ENCODE measurements at regions not wholly inside any gene's neighbourhood (a gene's known extent, or its start where the extent isn't known, plus 50 kb on each side); places are given as distances from the start of the nearest gene placed in this dataset.

DNA sequence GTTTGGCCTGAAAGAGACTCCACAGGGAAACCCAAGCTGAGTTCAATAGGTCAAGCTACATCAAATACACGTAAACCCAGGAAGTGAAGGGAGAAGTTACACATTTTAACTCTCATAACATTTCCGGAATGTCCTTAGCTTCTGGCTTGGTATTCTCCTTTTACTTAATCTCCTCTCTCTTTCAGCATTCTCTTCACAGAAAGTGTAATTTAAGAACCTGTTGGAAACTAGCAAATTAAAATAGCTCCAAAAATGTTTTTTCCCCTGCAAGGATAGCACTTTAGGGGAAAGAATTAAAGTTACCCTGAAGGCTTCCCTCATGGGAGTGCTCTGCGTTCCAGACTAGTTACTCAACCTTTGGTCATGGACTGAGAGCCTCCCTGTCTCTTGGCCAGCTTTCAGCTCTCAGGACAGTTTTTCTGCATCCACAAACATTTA lies 292.7 kb upstream of the TARS1 start:
- no peaks in the 10 kb centered on the region for H3K27me3 Mint-ChIP-seq

DNA sequence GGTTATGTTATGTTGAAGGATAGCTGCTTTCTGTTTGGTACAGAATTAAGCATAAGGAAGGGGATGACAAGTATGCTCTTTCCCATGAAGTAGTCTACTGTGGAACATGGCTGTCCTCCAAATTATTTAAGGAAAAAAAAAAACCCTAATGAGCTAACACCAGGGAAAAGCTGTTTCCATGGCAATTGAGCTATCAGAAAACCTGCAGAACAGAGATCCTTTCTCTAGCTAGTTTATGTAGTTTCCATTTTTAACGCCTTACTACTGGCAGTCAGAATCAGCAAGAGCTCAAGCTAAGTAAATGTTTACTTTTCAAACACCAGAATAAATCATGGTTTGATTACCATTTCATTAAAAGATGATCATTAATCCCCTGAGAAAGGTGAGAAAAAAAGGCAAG lies 287.4 kb upstream of the TARS1 start:
- no peak for ATAC-seq
- H3K9me3 Mint-ChIP-seq = peaks cover 7% of the 10 kb centered on the region
- DNase-seq = no peak
- H3K36me3 Mint-ChIP-seq (ENCODE audit: low read depth) = no peaks in the 10 kb centered on the region
- H3K4me3 Mint-ChIP-seq = no peak overlapping the region
- no peaks in the 10 kb centered on the region for H3K27me3 Mint-ChIP-seq
- no peaks in the 10 kb centered on the region for H3K4me1 Mint-ChIP-seq
- no peak overlapping the region for H3K27ac Mint-ChIP-seq

More for the DNA sequence above, 292.7 kb upstream of the TARS1 start:
- Mint-ChIP-seq H3K36me3 (ENCODE audit: low read depth) (no peaks in the 10 kb centered on the region), H3K4me3 (no peak overlapping the region), H3K4me1 (no peaks in the 10 kb centered on the region), H3K9me3 (peaks cover 12% of the 10 kb centered on the region), H3K27ac (no peak overlapping the region)
- ATAC-seq (no peak), DNase-seq (no peak)

DNA sequence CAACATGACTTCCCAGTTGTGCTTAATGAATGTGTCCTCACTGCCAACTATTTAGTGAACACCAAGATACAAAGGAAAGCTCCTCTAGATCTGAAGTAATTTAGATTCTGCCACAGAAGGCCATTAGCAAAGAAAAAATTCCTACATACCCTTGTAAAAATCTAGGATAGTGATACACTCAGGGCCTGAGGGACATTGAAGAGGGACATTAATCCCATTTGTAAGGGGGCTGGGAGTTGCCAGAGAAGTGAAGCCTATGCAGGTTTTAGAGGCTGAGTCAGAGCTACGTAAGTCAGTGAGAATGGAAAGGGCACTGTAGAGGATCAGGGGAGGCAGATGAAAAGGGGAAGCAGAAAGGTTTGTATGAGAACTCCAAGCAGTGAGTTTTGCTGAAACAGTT lies 286.9 kb upstream of the TARS1 start:
- peaks cover 5% of the 10 kb centered on the region for H3K9me3 Mint-ChIP-seq
- H3K27me3 Mint-ChIP-seq = no peaks in the 10 kb centered on the region
- H3K4me1 Mint-ChIP-seq = no peaks in the 10 kb centered on the region
- no peak overlapping the region for H3K27ac Mint-ChIP-seq
- ATAC-seq (no peak), DNase-seq (no peak)
- H3K4me3 Mint-ChIP-seq = no peak overlapping the region
- no peaks in the 10 kb centered on the region for H3K36me3 Mint-ChIP-seq (ENCODE audit: low read depth)

DNA sequence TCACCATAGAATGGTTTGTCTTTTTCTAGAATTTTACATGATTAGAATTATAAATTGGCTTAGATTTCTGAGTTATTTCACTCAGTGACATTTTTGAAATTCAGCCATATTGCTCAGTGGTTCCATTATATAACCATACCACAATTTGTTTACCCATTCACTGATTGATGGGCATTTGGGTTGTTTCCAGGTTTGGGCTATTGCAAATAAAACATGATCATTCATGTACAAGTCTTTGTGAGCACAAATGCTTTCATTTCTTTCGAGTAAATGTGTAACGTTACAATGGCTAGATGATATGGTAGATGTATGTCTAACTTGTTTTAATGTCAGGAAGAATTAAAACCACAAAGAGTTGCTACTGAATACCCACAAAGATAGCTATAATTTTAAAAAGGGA lies 279.9 kb upstream of the TARS1 start:
- Mint-ChIP-seq H3K36me3 (ENCODE audit: low read depth) (no peaks in the 10 kb centered on the region), H3K4me3 (no peak overlapping the region), H3K4me1 (no peaks in the 10 kb centered on the region), H3K9me3 (peaks cover 10% of the 10 kb centered on the region), H3K27me3 (no peaks in the 10 kb centered on the region), H3K27ac (no peak overlapping the region)
- DNase-seq (no peak), ATAC-seq (no peak)

DNA sequence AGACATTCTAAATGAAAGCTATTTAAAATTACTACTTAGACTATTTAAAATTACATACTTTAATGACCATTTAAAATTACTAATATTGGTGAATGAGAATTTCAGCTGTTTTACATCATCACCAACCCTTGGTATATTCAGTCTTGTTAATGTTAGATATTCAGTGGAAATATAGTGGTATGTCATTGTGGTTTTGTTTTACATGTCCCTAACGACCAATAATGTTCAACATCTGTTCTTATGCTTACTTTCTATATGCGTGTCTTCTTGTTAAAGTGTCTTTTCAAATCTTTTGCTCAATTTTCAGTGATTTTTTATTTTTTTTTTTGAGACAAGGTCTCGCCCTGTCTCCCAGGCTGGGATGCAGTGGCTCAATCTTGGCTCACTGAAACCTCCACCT lies 279.3 kb upstream of the TARS1 start:
- H3K4me3 Mint-ChIP-seq = no peak overlapping the region
- H3K27me3 Mint-ChIP-seq = no peaks in the 10 kb centered on the region
- H3K9me3 Mint-ChIP-seq = peaks cover 10% of the 10 kb centered on the region
- no peaks in the 10 kb centered on the region for H3K4me1 Mint-ChIP-seq
- H3K36me3 Mint-ChIP-seq (ENCODE audit: low read depth) = no peaks in the 10 kb centered on the region
- ATAC-seq = no peak
- DNase-seq = no peak
- no peak overlapping the region for H3K27ac Mint-ChIP-seq

DNA sequence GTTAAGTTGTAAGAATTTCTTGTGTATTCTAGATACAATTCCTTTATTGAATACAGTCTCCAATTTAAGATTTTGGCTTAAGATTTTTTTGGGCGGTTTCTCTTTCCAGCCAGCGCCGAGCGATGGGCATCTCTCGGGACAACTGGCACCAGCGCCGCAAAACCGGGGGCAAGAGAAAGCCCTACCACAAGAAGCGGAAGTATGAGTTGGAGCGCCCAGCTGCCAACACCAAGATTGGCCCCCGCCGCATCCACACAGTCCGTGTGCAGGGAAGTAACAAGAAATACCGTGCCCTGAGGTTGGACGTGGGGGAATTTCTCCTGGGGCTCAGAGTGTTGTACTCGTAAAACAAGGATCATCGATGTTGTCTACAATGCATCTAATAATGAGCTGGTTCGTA lies 278.7 kb upstream of the TARS1 start:
- no peak for ATAC-seq
- no peak for DNase-seq
- Mint-ChIP-seq H3K4me1 (no peaks in the 10 kb centered on the region), H3K36me3 (ENCODE audit: low read depth) (no peaks in the 10 kb centered on the region), H3K27me3 (no peaks in the 10 kb centered on the region), H3K27ac (no peak overlapping the region), H3K4me3 (no peak overlapping the region), H3K9me3 (peaks cover 10% of the 10 kb centered on the region)

DNA sequence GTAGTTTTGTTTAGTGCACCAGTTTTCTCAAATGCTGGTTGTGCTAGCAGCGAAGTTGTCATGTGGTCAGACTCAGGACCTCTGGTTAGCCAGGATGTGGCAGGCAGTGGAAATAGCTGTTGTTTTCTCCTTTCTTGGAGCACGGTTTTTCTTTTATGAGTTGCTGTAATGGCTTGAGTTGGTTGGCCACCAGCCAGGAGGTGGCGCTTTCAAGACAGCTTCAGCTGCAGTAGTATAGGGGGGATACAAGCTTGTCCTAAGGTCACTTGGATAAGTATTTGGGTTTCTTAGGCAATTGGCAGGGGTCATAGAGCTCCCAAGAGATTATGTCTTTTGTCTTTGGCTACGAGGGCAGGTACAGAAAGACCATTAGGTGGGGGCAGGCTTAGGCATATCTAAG lies 274.2 kb upstream of the TARS1 start:
- no peaks in the 10 kb centered on the region for H3K36me3 Mint-ChIP-seq (ENCODE audit: low read depth)
- H3K4me1 Mint-ChIP-seq = no peaks in the 10 kb centered on the region
- no peak for DNase-seq
- H3K27ac Mint-ChIP-seq = no peak overlapping the region
- H3K27me3 Mint-ChIP-seq = no peaks in the 10 kb centered on the region
- no peak overlapping the region for H3K4me3 Mint-ChIP-seq
- H3K9me3 Mint-ChIP-seq = peaks cover 22% of the 10 kb centered on the region
- ATAC-seq = no peak

DNA sequence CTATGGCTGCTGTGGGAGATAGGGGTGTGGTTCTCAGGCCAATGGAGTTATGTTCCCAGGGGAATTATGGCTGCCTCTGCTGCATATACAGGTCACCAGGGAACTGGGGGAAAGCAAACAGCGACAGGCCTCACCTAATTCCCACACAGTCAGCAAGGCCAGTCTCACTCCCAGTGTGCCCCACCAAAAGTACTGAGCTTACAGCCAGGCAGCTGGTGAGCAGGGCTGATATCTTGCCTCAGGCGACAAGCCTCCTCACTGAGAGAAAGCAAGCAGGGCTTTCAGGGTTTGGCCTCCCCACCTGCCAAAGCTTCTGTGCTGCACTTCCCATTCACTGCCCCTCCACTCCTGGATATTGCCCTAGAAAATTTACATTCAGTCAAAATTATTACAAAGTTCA lies 273.8 kb upstream of the TARS1 start:
- no peaks in the 10 kb centered on the region for H3K36me3 Mint-ChIP-seq (ENCODE audit: low read depth)
- no peak for DNase-seq
- no peak overlapping the region for H3K27ac Mint-ChIP-seq
- no peaks in the 10 kb centered on the region for H3K27me3 Mint-ChIP-seq
- no peak for ATAC-seq
- H3K4me1 Mint-ChIP-seq = no peaks in the 10 kb centered on the region
- no peak overlapping the region for H3K4me3 Mint-ChIP-seq
- peaks cover 22% of the 10 kb centered on the region for H3K9me3 Mint-ChIP-seq

DNA sequence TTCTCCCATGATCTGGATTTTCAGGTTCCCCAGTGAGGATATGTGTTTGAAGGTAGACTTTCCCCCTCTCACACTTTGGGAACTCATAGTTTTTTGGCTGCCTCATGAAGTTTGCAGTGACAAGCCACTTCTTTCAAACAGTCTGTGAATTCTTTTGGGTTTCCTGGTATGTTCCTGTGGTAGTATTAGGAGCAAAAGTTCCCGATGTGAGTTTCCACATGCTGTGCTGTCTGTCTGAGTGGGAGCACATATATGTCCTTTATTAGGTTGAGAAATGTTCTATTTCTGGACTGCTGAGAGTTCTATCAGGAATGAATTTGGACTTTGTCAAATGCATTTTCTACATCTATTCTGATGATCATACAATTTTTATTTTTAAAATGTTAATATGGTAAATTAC lies 273.2 kb upstream of the TARS1 start:
- H3K27ac Mint-ChIP-seq = no peak overlapping the region
- no peak for DNase-seq
- no peaks in the 10 kb centered on the region for H3K4me1 Mint-ChIP-seq
- ATAC-seq = no peak
- H3K9me3 Mint-ChIP-seq = peaks cover 22% of the 10 kb centered on the region
- no peak overlapping the region for H3K4me3 Mint-ChIP-seq
- H3K36me3 Mint-ChIP-seq (ENCODE audit: low read depth) = no peaks in the 10 kb centered on the region
- H3K27me3 Mint-ChIP-seq = no peaks in the 10 kb centered on the region

DNA sequence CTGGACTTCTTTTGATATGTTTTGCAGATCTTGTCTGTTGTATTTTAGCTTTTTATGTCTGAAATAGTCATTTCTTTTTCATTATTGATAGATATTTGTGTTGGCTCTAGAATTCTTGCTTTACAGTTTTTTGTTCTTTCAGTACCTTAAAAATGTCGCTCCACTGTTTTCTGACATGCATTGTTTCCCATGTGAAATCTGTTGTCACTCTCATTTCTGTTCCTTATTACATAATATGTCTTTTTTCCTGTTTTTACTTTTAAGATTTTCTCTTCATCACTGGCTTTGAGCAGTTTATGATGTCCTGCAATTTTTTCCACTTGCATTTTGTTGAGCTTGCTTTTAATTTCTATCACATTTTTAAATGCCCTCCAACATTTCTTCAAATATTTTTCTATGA lies 270.4 kb upstream of the TARS1 start:
- H3K36me3 Mint-ChIP-seq (ENCODE audit: low read depth) = no peaks in the 10 kb centered on the region
- no peak overlapping the region for H3K27ac Mint-ChIP-seq
- peaks cover 17% of the 10 kb centered on the region for H3K9me3 Mint-ChIP-seq
- DNase-seq (no peak), ATAC-seq (no peak)
- H3K4me1 Mint-ChIP-seq = no peaks in the 10 kb centered on the region
- H3K27me3 Mint-ChIP-seq = no peaks in the 10 kb centered on the region
- no peak overlapping the region for H3K4me3 Mint-ChIP-seq

DNA sequence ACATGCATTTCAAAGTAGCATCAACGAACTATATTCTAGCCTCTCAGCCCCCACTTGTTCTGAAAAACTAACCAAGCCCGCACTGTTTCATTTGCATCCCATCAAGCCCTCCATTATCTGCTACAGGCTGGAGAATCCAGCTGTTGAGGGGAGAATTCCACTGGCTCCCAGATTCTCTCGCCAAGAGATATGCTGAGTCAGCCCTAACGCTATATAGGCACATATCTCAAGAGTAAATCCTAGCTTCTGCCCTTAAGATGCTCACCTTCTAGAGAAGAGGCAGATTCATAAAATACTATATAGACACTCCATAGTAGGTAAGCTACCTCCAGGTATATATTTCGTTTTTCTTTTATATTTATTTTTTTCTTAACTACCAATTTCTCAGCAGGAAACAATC lies 266.4 kb upstream of the TARS1 start:
- Mint-ChIP-seq H3K4me3 (no peak overlapping the region), H3K27me3 (no peaks in the 10 kb centered on the region), H3K27ac (no peak overlapping the region), H3K36me3 (ENCODE audit: low read depth) (no peaks in the 10 kb centered on the region), H3K4me1 (no peaks in the 10 kb centered on the region), H3K9me3 (peaks cover 13% of the 10 kb centered on the region)
- ATAC-seq (no peak), DNase-seq (no peak)

DNA sequence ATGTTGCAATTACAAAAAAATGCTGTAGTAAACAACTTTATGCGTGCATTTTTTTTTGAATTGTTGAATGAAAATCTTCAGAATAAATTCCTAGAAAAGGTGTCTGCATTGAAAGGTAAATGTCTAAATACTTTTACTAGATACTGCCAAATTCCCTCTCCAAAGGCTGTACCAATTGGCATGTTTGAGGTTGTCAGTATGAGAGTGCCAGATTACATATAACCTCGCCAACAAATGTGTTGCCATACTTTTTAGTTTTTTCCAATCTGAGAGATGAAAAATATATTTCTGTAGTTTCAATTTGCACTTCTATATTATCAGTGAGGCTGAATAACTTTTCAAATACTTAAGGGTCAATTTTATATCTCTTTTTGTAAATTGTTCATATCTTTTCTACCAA lies 261.5 kb upstream of the TARS1 start:
- Mint-ChIP-seq H3K27me3 (no peaks in the 10 kb centered on the region), H3K4me1 (no peaks in the 10 kb centered on the region), H3K36me3 (ENCODE audit: low read depth) (no peaks in the 10 kb centered on the region), H3K4me3 (no peak overlapping the region), H3K9me3 (no peaks in the 10 kb centered on the region), H3K27ac (no peak overlapping the region)
- DNase-seq (no peak), ATAC-seq (no peak)

DNA sequence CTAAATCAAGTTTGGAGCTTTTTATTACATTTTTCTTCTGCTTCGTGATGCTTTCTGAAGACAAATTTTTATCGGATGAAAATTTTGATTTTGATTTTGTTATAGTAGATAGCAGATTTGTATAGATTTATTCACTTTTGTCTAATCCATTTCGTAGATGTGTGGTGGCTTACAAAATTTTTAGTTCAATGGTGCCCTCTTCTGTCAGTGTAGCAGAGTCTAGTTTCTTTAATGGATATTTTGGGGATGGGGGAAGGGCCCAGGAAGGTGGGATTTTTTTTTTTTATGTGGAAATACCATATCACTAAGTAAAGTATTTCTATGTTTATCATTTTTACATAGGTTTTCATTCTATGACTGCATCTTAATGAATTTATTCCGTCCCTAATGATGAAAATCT lies 259.9 kb upstream of the TARS1 start:
- H3K27ac Mint-ChIP-seq = no peak overlapping the region
- H3K36me3 Mint-ChIP-seq (ENCODE audit: low read depth) = no peaks in the 10 kb centered on the region
- ATAC-seq = no peak
- H3K9me3 Mint-ChIP-seq = no peaks in the 10 kb centered on the region
- H3K4me1 Mint-ChIP-seq = no peaks in the 10 kb centered on the region
- H3K4me3 Mint-ChIP-seq = no peak overlapping the region
- no peak for DNase-seq
- H3K27me3 Mint-ChIP-seq = no peaks in the 10 kb centered on the region

DNA sequence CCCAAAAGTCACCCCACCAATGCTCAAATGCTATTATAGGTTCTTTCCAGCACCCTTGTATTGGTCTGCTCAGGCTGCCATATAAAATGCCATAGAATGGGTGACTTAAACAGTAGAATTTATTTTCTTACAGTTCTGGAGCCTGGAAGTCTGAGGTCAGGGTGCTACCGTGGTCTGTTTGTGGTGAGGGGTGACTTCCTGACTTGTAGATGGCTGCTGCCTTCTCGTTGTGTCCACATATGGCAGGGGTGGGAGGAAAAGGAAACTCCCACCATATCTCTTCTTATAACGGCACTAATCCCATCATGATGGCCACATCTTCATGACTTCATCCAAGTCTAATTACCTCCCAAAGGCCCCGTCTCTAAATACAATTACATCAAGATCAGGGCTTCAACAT lies 257.8 kb upstream of the TARS1 start:
- H3K36me3 Mint-ChIP-seq (ENCODE audit: low read depth) = no peaks in the 10 kb centered on the region
- no peaks in the 10 kb centered on the region for H3K4me1 Mint-ChIP-seq
- DNase-seq = no peak
- no peaks in the 10 kb centered on the region for H3K27me3 Mint-ChIP-seq
- ATAC-seq = no peak
- H3K9me3 Mint-ChIP-seq = peaks cover 5% of the 10 kb centered on the region
- no peak overlapping the region for H3K4me3 Mint-ChIP-seq
- no peak overlapping the region for H3K27ac Mint-ChIP-seq

DNA sequence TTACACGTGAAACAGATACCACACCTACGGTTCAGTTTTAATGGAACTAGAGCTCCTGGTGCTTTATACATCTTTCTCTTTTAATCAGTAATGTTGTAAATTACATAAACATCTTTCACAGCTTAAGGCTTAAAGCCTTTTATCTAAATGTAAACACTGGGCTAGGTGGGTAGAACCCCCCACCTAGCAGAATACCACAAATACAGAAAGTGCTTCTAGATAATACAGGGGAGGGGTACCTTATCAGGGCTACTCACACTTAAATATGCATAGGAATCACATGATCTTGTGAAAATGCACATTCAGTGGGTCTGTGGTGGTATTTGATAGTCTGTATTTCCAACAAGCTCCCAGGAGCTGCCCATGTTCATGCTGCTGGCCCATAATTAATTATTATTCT lies 256.4 kb upstream of the TARS1 start:
- H3K27me3 Mint-ChIP-seq = no peaks in the 10 kb centered on the region
- H3K36me3 Mint-ChIP-seq (ENCODE audit: low read depth) = no peaks in the 10 kb centered on the region
- peaks cover 15% of the 10 kb centered on the region for H3K9me3 Mint-ChIP-seq
- ATAC-seq (no peak), DNase-seq (no peak)
- H3K4me3 Mint-ChIP-seq = no peak overlapping the region
- no peak overlapping the region for H3K27ac Mint-ChIP-seq
- no peaks in the 10 kb centered on the region for H3K4me1 Mint-ChIP-seq

DNA sequence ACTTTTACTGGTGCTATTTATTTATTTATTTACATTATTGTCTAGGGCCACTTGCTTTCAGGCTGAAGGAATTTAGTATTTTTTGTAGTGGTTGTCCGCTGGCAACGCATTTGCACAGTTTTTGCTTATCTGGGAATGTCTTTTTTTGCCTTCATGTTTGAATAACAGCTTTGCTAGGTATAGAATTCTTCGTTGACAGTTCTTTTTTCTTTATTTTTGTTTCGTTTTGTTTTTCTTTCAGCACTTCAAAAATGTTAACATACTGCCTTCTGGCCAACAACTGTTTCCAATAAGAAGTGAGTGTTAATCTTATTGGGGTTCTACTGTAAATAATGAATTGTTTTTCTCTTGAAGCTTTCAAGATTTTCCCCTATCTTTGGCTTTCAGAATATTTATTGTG lies 252.7 kb upstream of the TARS1 start:
- H3K27ac Mint-ChIP-seq = no peak overlapping the region
- no peak overlapping the region for H3K4me3 Mint-ChIP-seq
- ATAC-seq = no peak
- no peaks in the 10 kb centered on the region for H3K27me3 Mint-ChIP-seq
- H3K36me3 Mint-ChIP-seq (ENCODE audit: low read depth) = no peaks in the 10 kb centered on the region
- peaks cover 21% of the 10 kb centered on the region for H3K9me3 Mint-ChIP-seq
- no peak for DNase-seq
- H3K4me1 Mint-ChIP-seq = no peaks in the 10 kb centered on the region

Data from activated naive CD8-positive, alpha-beta T cell treated with anti-CD3 and anti-CD28 coated beads, Interleukin-2, amount 50 U/mL, for 24 hours (primary cell).